HepG2 (cell line): ENCODE measurements at regions not wholly inside any gene's neighbourhood (a gene's known extent, or its start where the extent isn't known, plus 50 kb on each side); places are given as distances from the start of the nearest gene placed in this dataset.

Experiments used
- ATAC-seq: fragments of 200-7000 bp; cut with Tn5 transposase; 3 replicates; pipeline ENCODE4 v1.9.1; 2020; ENCODE audit warnings: mild to moderate bottlenecking, moderate library complexity
- BruUV-seq: library from RNA; stranded (reverse); fragments of 400-500 nt; replicated peaks from 2 replicates; lab custom pipeline; 2021; lab: Mats Ljungman, UMichigan
- CTCF ChIA-PET: fragments of 300-600 bp; formaldehyde crosslinking; extraction: SDS; loops from one replicate; lab custom pipeline; 2021; ENCODE audit warnings: low total read pairs, inconsistent platforms, low intra/inter-chr PET ratio; lab: Yijun Ruan, JAX
- POLR2A ChIA-PET: fragments of 350-600 bp; sonication (Branson Sonifier 250); formaldehyde crosslinking; loops from one replicate; lab custom pipeline; 2020; ENCODE audit warnings: antibody characterized with exemption, inconsistent platforms; lab: Yijun Ruan, JAX
- DNase-seq: peaks from one replicate; pipeline ENCODE4 v3.0.0-alpha.2; 2015; ENCODE audit warnings: low spot score
- FAIRE-seq: peaks from 3 replicates; lab custom pipeline; 2011; peaks lifted over from hg19 to GRCh38; lab: Jason Lieb, UNC
- H2AFZ ChIP-seq: one replicate; pipeline ENCODE4 v1.6.1; 2011; ENCODE audit warnings: low read length, inconsistent platforms
- H3K27ac ChIP-seq: fragments of 300-600 bp; 3 replicates; pipeline ENCODE4 v1.8.0; 2011; ENCODE audit warnings: mixed run types, mild to moderate bottlenecking, mixed read lengths, low read length, inconsistent platforms; ENCODE audit not compliant: insufficient read depth; ENCODE audit errors: extremely low read length
- H3K27me3 ChIP-seq, 2 experiments: fragments of 200-600 bp in 1 of 2; 2 replicates in 1 of 2; 3 replicates in 1 of 2; pipeline versions ENCODE4 v1.6.0 to v1.8.0; 2011; ENCODE audit warnings: low read length in 2 of 2, mild to moderate bottlenecking in 2 of 2, moderate library complexity in 2 of 2, inconsistent platforms in 1 of 2; ENCODE audit not compliant: insufficient read depth in 2 of 2, control insufficient read depth in 1 of 2
- H3K36me3 ChIP-seq, 2 experiments: fragments of 200-600 bp in 1 of 2; replicated peaks in 1 of 2; 2 replicates in 1 of 2; 3 replicates in 1 of 2; pipeline versions ENCODE4 v1.5.1 to v1.8.0; 2011; ENCODE audit warnings: low read length in 2 of 2, inconsistent platforms in 1 of 2; ENCODE audit not compliant: insufficient read depth in 2 of 2, control insufficient read depth in 1 of 2
- H3K4me1 ChIP-seq: 2 replicates; pipeline ENCODE4 v1.5.1; 2012; ENCODE audit warnings: low read length, inconsistent platforms; ENCODE audit not compliant: insufficient read depth
- H3K4me2 ChIP-seq: 2 replicates; pipeline ENCODE4 v1.6.0; 2011; ENCODE audit warnings: low read depth, low read length, inconsistent platforms
- H3K4me3 ChIP-seq, 3 experiments: fragments of 200-600 bp in 1 of 3; sonication (generic), shearing (Covaris generic) in 1 of 3; replicated peaks in 1 of 3; 2 replicates each; pipeline ENCODE4 v1.5.1; 2011 to 2016; ENCODE audit warnings: low read length in 3 of 3, inconsistent platforms in 2 of 3, low read depth in 2 of 3, mild to moderate bottlenecking in 2 of 3, control low read depth in 1 of 3, mixed read lengths in 1 of 3; ENCODE audit not compliant: insufficient read depth in 1 of 3
- H3K79me2 ChIP-seq: one replicate; pipeline ENCODE4 v1.6.1; 2011; ENCODE audit warnings: low read length, inconsistent platforms; ENCODE audit not compliant: insufficient read depth
- H3K9ac ChIP-seq: 2 replicates; pipeline ENCODE4 v1.6.0; 2011; ENCODE audit warnings: mild to moderate bottlenecking, low read depth, low read length, inconsistent platforms; ENCODE audit not compliant: insufficient read depth
- H3K9me3 ChIP-seq: 2 replicates; pipeline ENCODE4 v1.5.1; 2012; ENCODE audit warnings: mild to moderate bottlenecking, low read length
- H4K20me1 ChIP-seq: 2 replicates; pipeline ENCODE4 v1.6.0; 2011; ENCODE audit warnings: inconsistent platforms, mild to moderate bottlenecking, low read length, moderate library complexity; ENCODE audit not compliant: insufficient read depth
- FOXC1 ChIP-seq: sonication (generic); formaldehyde crosslinking; IDR thresholded peaks from 2 replicates; pipeline ENCODE4 v1.8.0; 2022; ENCODE audit warnings: mild to moderate bottlenecking, missing genetic modification reagents, borderline replicate concordance
- RARG ChIP-seq: sonication (generic); formaldehyde crosslinking; IDR thresholded peaks from 2 replicates; pipeline ENCODE4 v1.4.0; 2020; ENCODE audit warnings: low read depth, mild to moderate bottlenecking, missing genetic modification reagents
- WIZ ChIP-seq: sonication (generic); formaldehyde crosslinking; IDR thresholded peaks from 2 replicates; pipeline ENCODE4 v1.5.1; 2020; ENCODE audit warnings: mild to moderate bottlenecking, missing genetic modification reagents
- YY1 ChIP-seq: IDR thresholded peaks from 2 replicates; pipeline ENCODE4 v1.6.1; 2011; ENCODE audit warnings: low read length, low read depth, moderate library complexity, mild to moderate bottlenecking; ENCODE audit not compliant: insufficient read depth, insufficient replicate concordance
- ZBTB37 ChIP-seq: sonication (generic); formaldehyde crosslinking; IDR thresholded peaks from 2 replicates; pipeline ENCODE4 v1.4.0; 2020; ENCODE audit warnings: mild to moderate bottlenecking, missing genetic modification reagents
- ZBTB43 ChIP-seq: sonication (generic); formaldehyde crosslinking; conservative IDR thresholded peaks from 2 replicates; pipeline ENCODE4 v1.4.0; 2020; ENCODE audit warnings: missing genetic modification reagents
- ZNF777 ChIP-seq: sonication (generic); formaldehyde crosslinking; IDR thresholded peaks from 2 replicates; pipeline ENCODE4 v1.4.0; 2020; ENCODE audit warnings: missing genetic modification reagents
- ZNF839 ChIP-seq: sonication (generic); formaldehyde crosslinking; IDR thresholded peaks from 2 replicates; pipeline ENCODE4 v1.4.0; 2020; ENCODE audit warnings: missing genetic modification reagents, mild to moderate bottlenecking, borderline replicate concordance
- WGBS: methylation state at CpG from one replicate; pipeline ENCODE4 v1.1.6; 2017; ENCODE audit warnings: low lambda C conversion rate; 5-methylcytosine and 5-hydroxymethylcytosine counted together
- in situ Hi-C: cut with HindIII; loops from 2 replicates; pipeline ENCODE4 v1.10.0; 2017; ENCODE audit warnings: low pct_unique_long_range_greater_than_20kb; ENCODE audit not compliant: extremely low pct_ligation_motif_present
- intact Hi-C: fragments of 100-400 bp; cut with micrococcal nuclease; formaldehyde crosslinking; loops from one replicate; pipeline ENCODE4 v1.10.0; 2022; ENCODE audit not compliant: unreplicated experiment

GRCh38 chr13:107873926-107874325, 341.4 kb downstream of the LIG4 start (continued):
- TF ChIP-seq YY1 (no peak), FOXC1 (CRISPR knock-in tag) (no peak), ZBTB37 (CRISPR knock-in tag) (no peak), ZBTB43 (CRISPR knock-in tag) (no peak), ZNF839 (CRISPR knock-in tag) (no peak)

GRCh38 chr13:107870400-107870799, 344.9 kb downstream of the LIG4 start:
- TF ChIP-seq RARG (CRISPR knock-in tag) = no peak
- no peak for TF ChIP-seq WIZ (CRISPR knock-in tag)
- no peak for TF ChIP-seq ZNF777 (CRISPR knock-in tag)
- ATAC-seq = no peak
- Histone ChIP-seq H2AFZ (no peak overlapping the region), H3K36me3 (no peaks in the 10 kb centered on the region), H3K27me3 (peaks cover 2 to 18% of the 10 kb centered on the region in 2 experiments; a peak in 2 of 5 replicates), H3K9ac (no peak overlapping the region), H4K20me1 (no peaks in the 10 kb centered on the region), H3K4me2 (no peak overlapping the region), H3K4me1 (no peaks in the 10 kb centered on the region), H3K27ac (no peak overlapping the region), H3K9me3 (no peaks in the 10 kb centered on the region), H3K79me2 (no peaks in the 10 kb centered on the region), H3K4me3 (no peak overlapping the region)
- DNase-seq = no peak
- ChIA-PET CTCF (no interaction called here), POLR2A (no interaction called here)
- 2% methylated on average over 4 of the region's 4 CpGs for WGBS
- BruUV-seq = no TSS peak
- FAIRE-seq = no peak
- intact Hi-C loops = no loop called here
- in situ Hi-C loops = loop anchor here (25.0 kb wide), 1 partner anchor 658 kb away; no protein-coding TSS in a partner anchor
